BLaER1 treated with 17β-estradiol and CSF1 and Interleukin-3, amounts not matched to agents 10 nM and 100 nM (cell line): ENCODE measurements at regions not wholly inside any gene's neighbourhood (a gene's known extent, or its start where the extent isn't known, plus 50 kb on each side); places are given as distances from the start of the nearest gene placed in this dataset.
"Not testable (repeated sequence)": the region's sequence is repeated elsewhere in the genome, so short reads cannot be mapped to it uniquely, and the experiment has no call there.

Source experiments
- H3K27ac ChIP-seq, 11 experiments: shearing (Covaris generic); formaldehyde crosslinking; 2 replicates each; pipeline ENCODE4 v1.8.1; 2022
- H3K27me3 ChIP-seq, 11 experiments: shearing (Covaris generic); formaldehyde crosslinking; 2 replicates each; pipeline ENCODE4 v1.8.1; 2022
- H3K36me3 ChIP-seq, 11 experiments: shearing (Covaris generic); formaldehyde crosslinking; 2 replicates each; pipeline ENCODE4 v1.8.1; 2022
- H3K4me1 ChIP-seq, 10 experiments: shearing (Covaris generic); formaldehyde crosslinking; 2 replicates each; pipeline ENCODE4 v1.8.1; 2022
- H3K4me2 ChIP-seq, 11 experiments: shearing (Covaris generic); formaldehyde crosslinking; 2 replicates each; pipeline ENCODE4 v1.8.1; 2022
- H3K4me3 ChIP-seq, 10 experiments: shearing (Covaris generic); formaldehyde crosslinking; 2 replicates each; pipeline ENCODE4 v1.8.1; 2022
- H3K9ac ChIP-seq, 11 experiments: shearing (Covaris generic); formaldehyde crosslinking; 2 replicates each; pipeline ENCODE4 v1.8.1; 2022
- H3K9me3 ChIP-seq, 11 experiments: shearing (Covaris generic); formaldehyde crosslinking; replicated peaks in 1 of 11; 2 replicates each; pipeline ENCODE4 v1.8.1; 2022
- H4K20me1 ChIP-seq, 11 experiments: shearing (Covaris generic); formaldehyde crosslinking; 2 replicates each; pipeline ENCODE4 v1.8.1; 2022
- Cebpa-rat ChIP-seq, 11 experiments: shearing (Covaris generic); IDR thresholded peaks; 2 replicates each; pipeline ENCODE4 v1.8.1; 2022

- not testable (repeated sequence) for H3K36me3 ChIP-seq, H3K9me3 ChIP-seq, H3K4me3 ChIP-seq, H3K27ac ChIP-seq, H3K4me1 ChIP-seq, H3K27me3 ChIP-seq, H4K20me1 ChIP-seq, H3K4me2 ChIP-seq, H3K9ac ChIP-seq
Observed at GRCh38 chr4:10388146-10388545, 69.1 kb downstream of the ZNF518B start.

GRCh38 chr4:10385994-10386394 lies 71.2 kb downstream of the ZNF518B start:
- no peak overlapping the region for H3K4me2 ChIP-seq
- H3K9me3 ChIP-seq: no peaks in the 10 kb centered on the region; a peak in 1 of 22 replicates
- no peak overlapping the region for H3K9ac ChIP-seq
- no peak overlapping the region for H3K4me3 ChIP-seq
- peaks cover 0 to 8% (median 0%) of the 10 kb centered on the region in 10 experiments; a peak in 7 of 20 replicates for H3K4me1 ChIP-seq
- H3K27me3 ChIP-seq: no peaks in the 10 kb centered on the region
- H4K20me1 ChIP-seq: no peaks in the 10 kb centered on the region
- no peak for TF ChIP-seq Cebpa-rat (IDR thresholded peaks at IDR 0.05)
- no peaks in the 10 kb centered on the region for H3K36me3 ChIP-seq
- no peak overlapping the region for H3K27ac ChIP-seq

- H3K27me3 ChIP-seq: no peaks in the 10 kb centered on the region
- no peaks in the 10 kb centered on the region for H3K36me3 ChIP-seq
- TF ChIP-seq Cebpa-rat (IDR thresholded peaks at IDR 0.05): no peak
- H3K4me3 ChIP-seq: no peak overlapping the region
- no peak overlapping the region for H3K27ac ChIP-seq
- no peak overlapping the region for H3K9ac ChIP-seq
- H3K4me2 ChIP-seq: no peak overlapping the region
- H4K20me1 ChIP-seq: no peaks in the 10 kb centered on the region
- no peaks in the 10 kb centered on the region; a peak in 1 of 22 replicates for H3K9me3 ChIP-seq
- H3K4me1 ChIP-seq: peaks cover 0 to 16% (median 0%) of the 10 kb centered on the region in 10 experiments; a peak in 8 of 20 replicates
Observed at GRCh38 chr4:10384974-10385373, 72.3 kb downstream of the ZNF518B start.

- no peaks in the 10 kb centered on the region for H3K27me3 ChIP-seq
- H3K36me3 ChIP-seq: no peaks in the 10 kb centered on the region
- H3K9me3 ChIP-seq: no peaks in the 10 kb centered on the region; a peak in 1 of 22 replicates
- no peak for TF ChIP-seq Cebpa-rat (IDR thresholded peaks at IDR 0.05)
- H4K20me1 ChIP-seq: no peaks in the 10 kb centered on the region
- peaks cover 0 to 16% (median 0%) of the 10 kb centered on the region in 10 experiments; a peak in 8 of 20 replicates for H3K4me1 ChIP-seq
- H3K27ac ChIP-seq: no peak overlapping the region
- H3K4me2 ChIP-seq: no peak overlapping the region
- H3K9ac ChIP-seq: no peak overlapping the region
- H3K4me3 ChIP-seq: no peak overlapping the region
Observed at GRCh38 chr4:10383417-10383816, 73.8 kb downstream of the ZNF518B start.

- H3K4me1 ChIP-seq: peaks cover 0 to 16% (median 0%) of the 10 kb centered on the region in 10 experiments; a peak in 8 of 20 replicates
- not testable (repeated sequence) for H3K9me3 ChIP-seq, H3K4me3 ChIP-seq, H4K20me1 ChIP-seq, H3K27me3 ChIP-seq, H3K4me2 ChIP-seq, H3K27ac ChIP-seq, H3K36me3 ChIP-seq, H3K9ac ChIP-seq
Observed at GRCh38 chr4:10382171-10382570, 75.1 kb downstream of the ZNF518B start.

GRCh38 chr4:10381146-10381545 lies 76.1 kb downstream of the ZNF518B start:
- no peaks in the 10 kb centered on the region for H4K20me1 ChIP-seq
- H3K27ac ChIP-seq: peak overlapping the region in 2 of 11 experiments; percentile 26 to 36; a peak in 3 of 22 replicates
- no peak for TF ChIP-seq Cebpa-rat (IDR thresholded peaks at IDR 0.05)
- H3K4me2 ChIP-seq: peak overlapping the region in 3 of 11 experiments; percentile 4 to 64 (median 48); a peak in 4 of 22 replicates
- no peak overlapping the region for H3K9ac ChIP-seq
- no peaks in the 10 kb centered on the region for H3K27me3 ChIP-seq
- peaks cover 0 to 16% (median 0%) of the 10 kb centered on the region in 10 experiments; a peak in 8 of 20 replicates for H3K4me1 ChIP-seq
- H3K36me3 ChIP-seq: no peaks in the 10 kb centered on the region
- no peak overlapping the region for H3K4me3 ChIP-seq
- no peaks in the 10 kb centered on the region; a peak in 1 of 22 replicates for H3K9me3 ChIP-seq

GRCh38 chr4:10380735-10381134 lies 76.5 kb downstream of the ZNF518B start:
- no peak overlapping the region for H3K4me3 ChIP-seq
- peak overlapping the region in 1 of 11 experiments; percentile 12; a peak in 2 of 22 replicates for H3K27ac ChIP-seq
- no peaks in the 10 kb centered on the region; a peak in 1 of 22 replicates for H3K9me3 ChIP-seq
- no peaks in the 10 kb centered on the region for H3K27me3 ChIP-seq
- H3K36me3 ChIP-seq: no peaks in the 10 kb centered on the region
- no peak for TF ChIP-seq Cebpa-rat (IDR thresholded peaks at IDR 0.05)
- no peaks in the 10 kb centered on the region for H4K20me1 ChIP-seq
- H3K4me2 ChIP-seq: peak overlapping the region in 2 of 11 experiments; percentile 48 to 64; a peak in 4 of 22 replicates
- no peak overlapping the region for H3K9ac ChIP-seq
- peaks cover 0 to 16% (median 0%) of the 10 kb centered on the region in 10 experiments; a peak in 8 of 20 replicates for H3K4me1 ChIP-seq

GRCh38 chr4:10371869-10372471 lies 85.3 kb downstream of the ZNF518B start:
- no peak overlapping the region for H3K9ac ChIP-seq
- H3K27me3 ChIP-seq: no peaks in the 10 kb centered on the region
- peaks cover 0 to 14% (median 0%) of the 10 kb centered on the region in 10 experiments; a peak in 4 of 20 replicates for H3K4me1 ChIP-seq
- peak overlapping the region in 3 of 11 experiments; percentile 7 to 41 (median 40); a peak in 5 of 22 replicates for H3K4me2 ChIP-seq
- TF ChIP-seq Cebpa-rat (IDR thresholded peaks at IDR 0.05): no peak
- no peaks in the 10 kb centered on the region for H4K20me1 ChIP-seq
- H3K36me3 ChIP-seq: no peaks in the 10 kb centered on the region
- H3K9me3 ChIP-seq: 0 out of 22 replicates have a peak, but pooled peaks cover 0 to 4% (median 0%) of the 10 kb centered on the region in 11 experiments
- H3K27ac ChIP-seq: no peak overlapping the region
- no peak overlapping the region for H3K4me3 ChIP-seq

GRCh38 chr4:10371121-10371520 lies 86.1 kb downstream of the ZNF518B start:
- no peaks in the 10 kb centered on the region for H3K36me3 ChIP-seq
- no peaks in the 10 kb centered on the region for H4K20me1 ChIP-seq
- no peak overlapping the region for H3K9ac ChIP-seq
- TF ChIP-seq Cebpa-rat (IDR thresholded peaks at IDR 0.05): no peak
- H3K9me3 ChIP-seq: 0 out of 22 replicates have a peak, but pooled peaks cover 0 to 4% (median 0%) of the 10 kb centered on the region in 11 experiments
- H3K4me2 ChIP-seq: peak overlapping the region in 2 of 11 experiments; percentile 40 to 41; a peak in 3 of 22 replicates
- no peak overlapping the region for H3K27ac ChIP-seq
- H3K4me3 ChIP-seq: no peak overlapping the region
- no peaks in the 10 kb centered on the region for H3K27me3 ChIP-seq
- peaks cover 0 to 14% (median 0%) of the 10 kb centered on the region in 10 experiments; a peak in 4 of 20 replicates for H3K4me1 ChIP-seq

- Histone ChIP-seq H3K4me1 (peaks cover 0 to 14% (median 0%) of the 10 kb centered on the region in 10 experiments; a peak in 4 of 20 replicates), H3K9ac (no peak overlapping the region), H3K36me3 (no peaks in the 10 kb centered on the region), H3K27me3 (no peaks in the 10 kb centered on the region), H3K9me3 (0 out of 22 replicates have a peak, but pooled peaks cover 0 to 4% (median 0%) of the 10 kb centered on the region in 11 experiments), H4K20me1 (no peaks in the 10 kb centered on the region), H3K4me3 (no peak overlapping the region), H3K27ac (no peak overlapping the region), H3K4me2 (no peak overlapping the region)
- TF ChIP-seq Cebpa-rat (IDR thresholded peaks at IDR 0.05): no peak
Observed at GRCh38 chr4:10369517-10369916, 87.7 kb downstream of the ZNF518B start.
